GM21528 (cell line): ENCODE measurements at regions not wholly inside any gene's neighbourhood (a gene's known extent, or its start where the extent isn't known, plus 50 kb on each side); places are given as distances from the start of the nearest gene placed in this dataset.

Source experiments
- ATAC-seq: cut with Tn5 transposase; IDR thresholded peaks from one replicate; pipeline ENCODE4 v1.9.1; 2021; ENCODE audit warnings: mild to moderate bottlenecking, moderate library complexity; ENCODE audit not compliant: unreplicated experiment, low FRiP score

DNA sequence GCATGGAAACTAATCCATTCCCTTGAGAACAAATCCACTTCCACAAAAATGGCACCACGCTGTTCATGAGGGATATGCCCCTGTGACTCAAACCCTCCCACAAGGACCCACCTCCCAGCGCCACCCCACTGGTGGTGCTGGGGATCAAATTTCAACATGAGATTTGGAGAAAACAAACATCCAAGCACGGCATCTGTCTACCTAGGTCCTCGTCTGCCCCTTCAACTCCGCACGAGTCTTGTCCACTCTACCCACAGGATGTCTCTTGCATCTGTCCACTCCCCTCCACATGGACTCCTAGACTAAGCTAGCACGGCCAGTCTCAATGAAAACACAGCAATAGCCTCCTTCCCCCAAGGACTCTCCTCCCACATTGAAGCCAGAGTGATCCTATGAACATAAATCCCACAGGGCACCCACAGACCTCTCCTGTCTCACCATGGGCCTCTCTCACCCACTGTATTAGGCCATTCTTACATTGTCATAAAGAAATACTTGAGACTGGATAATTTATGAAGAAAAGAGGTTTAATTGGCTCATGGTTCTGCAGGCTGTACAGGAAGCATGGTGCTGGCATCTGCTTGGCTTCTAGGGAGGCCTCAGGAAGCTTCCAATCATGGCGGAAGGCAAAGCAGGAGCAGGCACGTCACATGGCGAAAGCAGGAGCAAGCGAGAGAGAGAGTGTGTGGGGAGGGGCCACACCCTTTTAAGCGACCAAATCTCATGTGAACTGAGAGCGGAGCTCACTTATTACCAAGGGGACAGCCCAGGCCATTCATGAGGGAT is 101.4 kb downstream of the TOMM20 start:
- no peak for ATAC-seq

DNA sequence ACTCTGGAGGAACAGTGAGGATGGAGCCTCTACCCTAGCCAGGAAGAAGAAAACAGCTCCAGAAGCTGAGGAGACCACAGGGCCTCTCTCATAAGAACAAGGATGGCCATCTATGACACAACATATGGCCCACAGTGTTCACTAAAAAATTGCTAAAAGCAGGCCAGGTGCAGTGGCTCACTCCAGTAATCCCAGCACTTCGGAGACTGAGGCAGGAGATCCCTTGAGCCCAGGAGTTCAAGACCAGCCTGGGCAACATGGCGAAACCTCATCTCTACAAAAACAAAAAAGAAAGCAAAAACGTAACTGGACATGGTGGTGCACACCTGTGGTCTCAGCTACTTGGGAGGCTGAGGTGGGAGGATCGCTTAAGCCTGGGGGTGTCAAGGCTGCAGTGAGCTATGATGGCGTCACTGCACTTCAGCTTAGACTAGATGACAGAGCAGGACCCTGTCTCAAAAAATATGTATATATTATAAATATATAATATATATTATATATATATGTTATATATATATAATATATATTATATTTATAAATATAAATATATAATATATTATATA is 103.1 kb downstream of the TOMM20 start:
- ATAC-seq = no peak

DNA sequence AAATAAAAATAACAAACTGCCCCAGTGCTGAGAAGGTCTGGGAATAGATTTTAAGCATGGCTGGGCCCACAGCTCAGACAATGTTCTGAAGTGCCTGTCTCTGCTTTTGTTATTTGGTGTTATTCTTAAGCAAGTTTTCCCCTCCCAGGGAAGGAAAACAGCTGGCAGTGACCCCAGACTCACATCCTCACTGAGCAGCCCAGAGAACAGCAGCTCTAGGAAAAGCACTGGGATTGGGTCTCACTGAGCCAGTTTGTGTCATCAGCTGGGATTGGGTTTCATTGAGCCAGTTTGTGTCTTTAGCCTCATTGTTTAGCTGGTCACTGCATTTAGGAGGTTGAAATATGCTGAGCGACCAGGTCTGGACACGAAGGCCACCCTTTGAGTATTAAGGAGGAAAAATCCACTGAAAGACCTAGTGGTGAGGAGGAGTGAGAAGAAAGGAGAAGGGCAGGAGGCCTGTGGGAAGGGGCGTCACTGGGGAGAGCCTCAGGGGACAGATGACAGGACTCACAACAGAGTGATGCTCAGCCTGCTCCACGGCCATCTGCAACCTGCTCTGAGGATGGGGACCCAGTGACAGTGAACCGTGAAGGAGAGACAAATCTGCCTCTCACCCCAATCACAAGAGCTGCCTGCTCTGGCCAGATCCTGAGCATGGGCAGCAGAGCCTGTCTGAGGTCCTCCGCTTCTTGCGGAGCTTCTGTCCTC is 103.8 kb downstream of the TOMM20 start:
- ATAC-seq = no peak

DNA sequence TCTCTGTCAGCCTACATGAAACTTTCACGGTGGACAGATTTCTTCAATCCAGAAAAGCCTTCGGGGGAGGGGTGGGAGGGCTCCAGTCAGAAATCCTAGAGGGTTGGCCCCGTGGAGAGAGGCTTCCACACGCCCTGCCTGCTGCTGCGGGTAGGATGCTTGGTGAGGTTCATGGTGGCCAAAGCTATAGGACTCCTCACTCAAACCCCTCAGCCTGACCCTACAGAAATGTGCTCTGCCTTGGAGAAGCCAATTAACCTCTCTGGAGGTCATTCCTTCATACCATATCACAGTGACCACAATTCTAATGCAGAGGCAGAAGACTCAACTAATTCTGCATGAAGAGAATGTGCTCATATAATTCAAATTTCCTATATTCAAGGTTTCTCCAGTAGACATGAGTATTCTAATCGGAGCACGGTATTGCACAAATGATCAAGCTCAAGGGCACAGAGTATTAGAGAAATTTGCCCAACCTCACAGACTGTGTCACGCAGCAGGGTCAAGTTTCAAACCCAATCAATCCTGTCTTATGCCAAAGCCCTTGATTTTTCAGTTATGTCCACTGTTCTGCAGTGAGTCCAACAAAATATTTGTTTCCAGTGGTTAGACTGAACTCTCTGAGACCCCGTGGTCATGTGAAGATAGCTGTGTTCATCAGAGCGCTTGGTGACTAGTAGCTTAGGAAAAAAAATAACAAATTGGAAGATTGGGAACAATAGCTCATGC is 104.8 kb downstream of the TOMM20 start:
- ATAC-seq = no peak

DNA sequence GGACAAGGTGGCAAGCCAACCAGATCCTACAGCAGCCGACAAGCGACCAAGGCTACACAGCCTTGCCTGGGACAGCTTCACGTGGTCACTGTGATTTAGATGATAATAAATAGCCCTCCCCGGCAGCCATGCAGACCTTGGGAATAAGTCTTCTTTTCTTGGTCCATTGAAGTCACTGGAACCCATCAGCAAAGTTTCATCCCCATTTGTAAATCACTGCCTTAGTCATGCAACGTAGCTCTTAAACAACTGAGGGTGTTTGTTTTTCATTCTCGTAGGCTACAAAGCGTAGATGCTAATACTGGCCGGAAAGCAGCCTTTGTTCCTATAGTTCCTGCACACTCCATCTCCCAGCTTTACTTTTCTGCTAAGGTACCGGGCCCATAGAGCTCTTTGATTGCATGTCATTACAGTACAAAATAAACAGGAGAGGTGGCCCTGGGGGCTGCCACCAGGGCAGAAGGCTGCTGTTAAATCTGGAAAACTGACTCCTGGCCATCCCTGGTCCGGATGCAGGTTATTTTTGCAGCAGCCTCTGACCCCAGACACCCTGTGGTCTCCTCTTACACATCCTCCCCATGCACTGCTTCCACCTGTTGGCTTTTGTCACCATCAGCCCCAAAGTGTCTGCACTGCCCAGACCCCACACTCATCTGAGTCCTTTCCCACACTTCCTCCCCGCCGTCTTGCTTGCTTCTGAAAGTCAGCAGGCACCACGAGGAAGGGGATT is 105.5 kb downstream of the TOMM20 start:
- no peak for ATAC-seq

DNA sequence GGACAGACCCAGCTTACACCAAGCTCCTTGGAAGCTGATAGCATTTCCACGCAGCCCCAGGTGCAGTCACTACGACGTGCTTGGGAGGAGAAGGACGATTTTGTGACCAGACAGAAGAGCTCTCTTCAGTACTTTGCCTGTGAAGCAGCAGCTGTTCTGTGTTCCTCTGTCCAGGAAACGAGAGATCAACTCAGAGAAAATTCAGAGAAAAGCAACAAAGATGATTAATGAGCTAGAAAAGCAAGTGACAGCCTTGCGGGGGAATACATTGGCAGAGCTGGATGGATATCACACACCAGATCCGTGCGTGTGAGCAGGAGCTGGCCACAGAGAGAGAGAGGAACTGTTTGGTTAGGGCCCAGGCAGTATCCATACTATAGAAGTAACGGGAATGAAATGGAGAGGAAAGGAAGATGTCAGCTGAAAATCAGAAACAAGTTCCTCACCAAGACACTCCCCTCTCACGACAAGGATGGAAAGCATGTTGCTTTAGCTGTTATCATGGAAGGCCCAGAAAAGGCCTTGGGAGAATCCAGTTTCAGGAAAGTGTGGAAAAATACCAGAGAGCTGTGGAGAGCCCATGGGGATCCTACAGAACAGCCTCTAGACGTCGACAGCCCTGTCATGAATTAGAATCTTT is 106.2 kb downstream of the TOMM20 start:
- ATAC-seq = no peak

DNA sequence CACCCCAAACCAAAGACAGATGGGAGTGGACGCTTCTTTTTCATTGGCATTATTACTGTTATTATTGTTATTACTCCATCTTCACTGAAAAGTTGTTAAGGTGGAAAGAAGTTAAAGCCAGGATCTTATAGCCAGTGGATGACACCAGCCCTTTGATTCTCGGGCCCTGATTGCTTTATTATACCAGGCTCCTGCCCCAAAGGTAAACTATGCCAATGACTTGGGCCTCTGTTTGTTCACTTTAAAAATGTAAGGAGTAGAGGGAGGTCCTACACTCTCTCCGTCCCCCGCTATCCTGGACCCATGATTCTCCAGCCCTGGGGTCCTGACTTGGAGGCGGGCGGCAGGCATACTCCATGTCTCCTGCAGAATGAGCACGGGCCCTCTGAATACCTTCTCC is 106.8 kb downstream of the TOMM20 start:
- ATAC-seq = no peak

DNA sequence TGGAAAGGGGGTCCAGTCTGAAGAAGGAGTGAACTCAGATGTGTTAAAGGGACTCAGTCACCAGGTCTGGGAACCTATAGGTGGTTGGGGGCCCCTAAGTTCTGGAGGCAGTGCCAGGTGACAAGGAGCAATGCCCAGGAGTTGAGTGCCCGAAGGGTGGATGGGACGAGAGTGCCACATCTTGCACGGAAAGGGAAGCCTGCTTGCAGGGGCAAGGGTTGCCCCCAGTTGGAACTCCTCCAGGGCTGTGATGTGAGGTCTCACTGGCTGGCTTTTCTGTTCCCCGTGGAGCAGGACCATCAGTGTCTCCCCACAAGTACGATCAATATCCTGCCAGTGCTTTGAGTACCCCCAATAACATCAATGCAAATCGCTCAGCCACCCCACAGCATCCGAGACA is 107.3 kb downstream of the TOMM20 start:
- no peak for ATAC-seq

DNA sequence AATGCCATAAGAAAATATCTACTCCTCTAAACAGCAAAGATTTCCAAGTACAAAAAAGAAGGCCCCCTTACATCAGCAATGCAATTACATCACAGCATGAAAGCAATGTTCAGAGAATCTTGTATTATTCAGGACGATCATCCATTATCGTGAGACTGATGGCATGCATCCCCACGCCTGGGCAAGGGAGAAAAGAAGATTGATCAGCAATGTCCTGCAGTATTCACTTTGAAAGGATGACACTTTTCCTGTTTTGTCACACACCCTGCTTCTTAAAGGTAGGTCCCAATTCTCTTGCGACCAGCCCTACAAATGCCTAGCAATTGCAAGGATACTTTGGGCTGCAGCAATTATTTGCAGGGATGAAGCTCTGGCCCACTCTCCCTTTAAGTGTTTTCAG is 108.7 kb downstream of the TOMM20 start:
- no peak for ATAC-seq

DNA sequence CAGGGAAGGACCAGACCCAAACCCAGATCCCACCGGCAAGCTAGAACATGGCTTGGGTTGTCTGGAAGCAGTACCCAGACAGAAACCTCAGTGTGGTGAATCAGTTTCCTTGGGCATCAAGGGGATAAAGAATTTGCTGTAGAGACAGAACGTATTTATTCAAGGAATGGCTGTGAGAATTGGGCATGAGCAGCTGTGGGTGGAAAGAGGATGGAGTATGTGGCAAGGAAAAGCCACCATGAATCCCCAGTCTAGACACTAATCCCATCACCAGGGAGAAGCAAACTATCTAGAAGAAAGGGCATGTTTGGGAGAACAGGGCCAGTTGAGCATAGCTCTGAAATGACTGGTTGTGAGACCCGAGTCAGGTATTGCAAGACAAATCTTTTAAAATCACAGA is 109.2 kb downstream of the TOMM20 start:
- ATAC-seq = no peak

DNA sequence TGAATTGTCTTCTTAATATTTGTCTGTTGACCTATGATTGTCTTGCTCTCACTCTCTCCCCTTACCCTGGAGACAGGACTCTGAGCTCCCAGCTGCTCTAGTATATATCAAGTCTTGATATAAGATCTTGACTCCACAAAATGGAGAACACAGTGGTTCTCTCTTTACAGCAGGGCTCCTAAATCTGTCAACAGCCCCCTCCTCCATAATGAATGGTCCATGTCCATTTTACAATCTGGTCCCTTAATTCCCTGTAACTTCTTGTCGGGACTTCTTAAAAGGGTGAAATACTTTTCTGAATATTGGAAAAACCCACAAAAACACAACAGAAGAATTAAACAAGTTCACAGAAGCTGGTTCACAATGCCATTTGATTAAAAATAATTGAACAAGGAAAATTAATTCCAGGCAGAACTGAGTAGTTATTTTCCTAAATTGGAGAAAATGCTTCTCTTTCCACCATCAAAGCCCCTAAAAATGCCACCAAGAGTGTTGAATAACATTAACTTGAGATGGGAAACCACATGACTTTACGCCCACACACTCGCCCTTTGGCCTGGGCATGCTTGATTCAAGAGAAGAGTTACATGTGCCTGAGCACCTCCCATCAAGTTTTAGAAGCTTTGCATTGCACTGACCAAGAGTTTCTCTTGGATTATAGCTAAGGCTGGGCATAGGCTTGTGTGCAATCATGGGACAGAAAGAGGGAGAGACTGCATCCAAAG is 109.8 kb downstream of the TOMM20 start:
- ATAC-seq = no peak

DNA sequence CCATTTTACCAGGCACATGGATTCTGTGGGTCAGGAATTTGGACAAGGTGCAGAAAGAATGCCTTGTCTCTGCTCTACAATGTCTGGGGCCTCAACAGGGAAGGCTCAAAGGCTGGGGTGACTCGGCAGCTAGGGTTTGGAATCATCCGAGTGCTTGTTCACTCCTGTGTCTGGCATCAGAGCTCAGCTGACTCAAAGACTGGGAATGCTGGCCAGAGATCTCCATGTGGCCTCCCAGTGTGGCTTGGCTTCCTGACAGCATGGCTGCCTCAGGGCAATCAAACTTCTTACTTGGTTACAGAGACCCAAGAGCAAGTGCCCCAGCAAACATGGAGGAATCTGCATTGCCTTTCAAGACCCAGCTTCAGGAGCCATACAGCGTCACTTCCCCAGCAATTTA is 110.5 kb downstream of the TOMM20 start:
- ATAC-seq = no peak

DNA sequence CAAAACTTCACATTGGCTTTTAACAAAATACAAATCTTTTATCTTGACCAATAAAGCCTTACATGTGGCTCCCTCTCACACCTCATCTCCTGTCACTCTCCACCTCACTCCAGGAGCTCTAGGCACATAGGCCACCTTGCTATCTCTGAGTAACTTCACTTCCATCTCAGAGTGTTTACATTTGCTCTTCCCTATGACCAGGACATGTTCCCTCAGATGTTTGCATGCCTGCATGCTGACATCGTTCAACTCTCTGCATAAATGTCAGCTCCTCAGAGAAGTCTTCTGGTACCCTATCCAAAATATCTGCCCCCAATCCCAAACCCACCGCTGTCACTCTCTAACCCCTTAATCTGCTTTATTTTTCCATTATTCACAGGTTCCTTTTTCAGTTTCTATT is 110.9 kb downstream of the TOMM20 start:
- no peak for ATAC-seq

DNA sequence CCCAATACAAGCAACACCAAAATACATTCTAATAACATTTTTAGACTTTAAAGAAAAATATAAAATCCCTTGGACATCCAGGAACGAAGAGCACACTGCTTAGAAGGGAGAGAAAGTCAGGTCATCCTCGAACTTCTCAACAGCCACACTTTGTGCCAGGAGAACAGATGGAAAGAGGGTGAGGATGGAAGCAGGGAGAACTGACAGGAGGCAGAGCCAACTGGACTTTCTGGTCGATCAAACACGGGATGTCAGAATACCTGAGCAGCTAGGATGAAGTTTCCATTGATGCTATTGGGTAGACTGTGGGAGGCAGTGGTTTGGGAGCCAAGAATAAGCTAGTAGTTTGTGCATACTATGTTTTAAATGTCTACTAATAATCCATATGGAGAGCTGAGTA is 111.4 kb downstream of the TOMM20 start:
- no peak for ATAC-seq

DNA sequence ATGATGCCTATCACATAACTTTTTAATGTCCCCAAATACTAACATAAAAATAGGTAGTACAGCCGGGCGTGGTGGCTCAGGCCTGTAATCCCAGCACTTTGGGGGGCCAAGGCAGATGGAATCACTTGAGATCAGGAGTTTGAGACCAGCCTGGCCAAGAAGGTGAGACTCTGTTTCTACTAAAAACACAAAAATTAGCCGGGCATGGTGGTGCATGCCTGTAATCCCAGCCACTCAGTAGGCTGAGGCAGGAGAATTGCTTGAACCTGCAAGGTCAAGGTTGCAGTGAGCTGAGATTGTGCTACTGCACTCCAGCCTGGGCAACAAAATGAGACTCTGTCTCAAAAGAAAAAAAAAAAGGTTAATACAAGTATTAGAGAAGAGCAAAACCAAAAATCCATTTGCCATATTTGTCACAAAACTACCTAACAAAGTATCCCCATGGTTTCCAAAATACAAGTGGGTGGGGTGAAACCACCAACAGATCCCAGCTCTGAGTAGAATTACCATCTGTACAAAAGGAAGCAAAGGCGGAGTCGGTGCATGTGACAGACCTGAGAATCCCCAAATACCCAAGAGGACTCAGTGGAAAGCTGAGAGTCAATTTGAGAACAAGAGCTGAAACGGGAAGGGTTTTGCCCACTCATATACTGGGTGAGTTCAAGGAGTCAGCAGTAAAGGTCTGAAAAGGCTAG is 113.2 kb downstream of the TOMM20 start:
- ATAC-seq = no peak

DNA sequence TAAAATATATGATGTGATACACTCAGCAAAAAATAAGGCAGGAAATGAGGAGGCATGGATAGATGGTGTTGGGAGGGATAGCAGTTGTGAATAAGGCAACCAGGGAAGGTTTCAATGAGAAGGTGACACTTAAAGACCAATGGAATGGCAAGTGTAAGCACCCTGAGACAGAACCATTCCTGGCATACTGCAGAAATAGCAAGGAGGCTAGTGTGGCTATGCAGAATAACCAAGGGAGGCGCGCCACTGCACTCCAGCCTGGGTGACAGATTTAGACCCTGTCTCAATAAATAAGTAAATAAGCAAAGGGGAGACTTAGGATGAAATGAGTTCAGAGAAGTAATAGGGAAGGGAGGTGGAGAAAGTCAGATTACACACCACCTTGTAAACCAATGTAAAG is 113.9 kb downstream of the TOMM20 start:
- ATAC-seq = no peak

DNA sequence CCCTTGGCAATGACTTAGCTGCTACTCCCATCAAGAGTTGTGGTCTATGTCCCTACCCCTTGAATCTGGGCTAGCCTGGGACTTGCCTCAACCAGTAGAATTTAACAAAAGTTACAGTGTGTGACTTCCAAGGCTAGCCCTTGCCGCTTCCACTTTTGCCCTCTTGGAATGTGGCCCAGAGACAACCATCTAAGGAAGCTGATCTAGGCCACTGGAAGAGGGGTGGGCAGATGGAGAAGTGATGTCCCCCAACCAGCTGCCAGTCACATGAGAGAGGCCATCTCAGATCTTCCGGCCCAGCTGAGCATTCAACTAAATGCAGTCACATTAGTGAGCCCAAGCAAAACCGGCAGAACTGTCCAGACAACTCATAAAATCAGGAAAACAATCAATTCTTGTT is 115.1 kb downstream of the TOMM20 start:
- ATAC-seq = no peak

DNA sequence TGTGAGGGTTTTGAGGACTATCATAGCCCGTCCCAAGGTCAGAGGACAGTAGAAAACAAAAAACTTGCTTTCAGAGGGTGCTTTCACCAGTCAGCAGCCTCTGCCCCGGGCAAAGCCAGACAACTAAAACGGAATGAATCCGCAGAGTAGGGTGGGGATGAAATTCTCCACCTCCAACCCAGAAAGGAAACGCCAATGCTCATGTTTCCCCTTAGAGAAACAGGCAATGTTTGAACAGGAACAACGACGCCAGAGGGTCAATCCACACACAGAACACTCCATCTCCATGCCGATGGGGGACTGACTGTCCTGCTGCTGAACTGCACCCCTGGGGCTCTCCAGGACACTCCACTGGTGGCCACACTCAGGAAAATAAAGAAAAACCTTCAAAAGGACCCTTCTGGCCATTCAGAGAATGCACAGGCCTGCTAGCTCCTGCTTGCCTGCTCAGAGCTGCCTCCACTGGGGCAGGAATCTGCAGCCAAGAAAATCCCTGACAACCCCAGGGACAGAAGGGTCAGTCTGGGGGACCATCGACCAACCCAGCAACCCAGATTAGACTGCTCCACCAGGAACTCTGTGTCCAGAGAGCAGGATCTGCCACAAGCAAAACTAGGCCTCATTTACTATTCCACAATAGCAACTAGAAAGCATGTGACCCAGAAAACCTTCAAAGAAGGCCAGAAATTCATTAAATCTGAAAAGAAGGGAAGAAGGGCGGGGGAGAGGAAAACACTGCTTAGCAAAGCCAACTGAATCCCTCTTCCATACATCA is 116.0 kb downstream of the TOMM20 start:
- ATAC-seq = no peak
